NT2/D1 (cell line): ENCODE measurements at regions not wholly inside any gene's neighbourhood (a gene's known extent, or its start where the extent isn't known, plus 50 kb on each side); places are given as distances from the start of the nearest gene placed in this dataset.

ENCODE experiments used
- SUZ12 ChIP-seq: IDR thresholded peaks from 2 replicates; pipeline ENCODE4 v1.6.1; 2011; ENCODE audit not compliant: insufficient read length, insufficient read depth; ENCODE audit errors: extremely low read depth
- ZNF274 ChIP-seq: IDR thresholded peaks from 2 replicates; pipeline ENCODE4 v1.6.1; 2011; ENCODE audit warnings: mild to moderate bottlenecking, low read depth, low read length

DNA sequence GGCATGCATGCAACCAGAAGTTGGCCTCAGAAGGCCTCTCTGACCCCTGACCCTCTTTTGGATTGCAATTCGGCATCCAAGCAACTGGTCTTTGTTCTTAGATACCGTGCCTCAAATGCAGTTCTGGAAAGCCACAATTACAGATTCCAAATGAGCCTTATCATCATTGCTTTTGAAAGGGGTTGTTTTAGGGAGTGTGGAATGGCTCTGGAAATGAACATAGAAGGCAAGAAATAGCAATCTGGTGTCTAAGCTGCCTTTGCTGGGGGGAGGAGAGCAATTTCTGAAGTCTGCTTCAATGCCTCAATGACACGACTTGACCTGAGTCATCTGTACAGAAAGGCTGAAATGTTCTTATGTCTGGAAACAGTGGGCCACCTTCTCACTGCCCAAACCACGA lies 250.1 kb downstream of the NUAK1 start:
- TF ChIP-seq ZNF274 = no peak
- no peak for TF ChIP-seq SUZ12
